GF-D8 (cell line): ENCODE measurements at regions not wholly inside any gene's neighbourhood (a gene's known extent, or its start where the extent isn't known, plus 50 kb on each side); places are given as distances from the start of the nearest gene placed in this dataset.
"Not testable (repeated sequence)": the region's sequence is repeated elsewhere in the genome, so short reads cannot be mapped to it uniquely, and the experiment has no call there.

ENCODE experiments used
- DNase-seq: peaks from one replicate; lab custom pipeline; 2025; lab: John Stamatoyannopoulos, UW

DNA sequence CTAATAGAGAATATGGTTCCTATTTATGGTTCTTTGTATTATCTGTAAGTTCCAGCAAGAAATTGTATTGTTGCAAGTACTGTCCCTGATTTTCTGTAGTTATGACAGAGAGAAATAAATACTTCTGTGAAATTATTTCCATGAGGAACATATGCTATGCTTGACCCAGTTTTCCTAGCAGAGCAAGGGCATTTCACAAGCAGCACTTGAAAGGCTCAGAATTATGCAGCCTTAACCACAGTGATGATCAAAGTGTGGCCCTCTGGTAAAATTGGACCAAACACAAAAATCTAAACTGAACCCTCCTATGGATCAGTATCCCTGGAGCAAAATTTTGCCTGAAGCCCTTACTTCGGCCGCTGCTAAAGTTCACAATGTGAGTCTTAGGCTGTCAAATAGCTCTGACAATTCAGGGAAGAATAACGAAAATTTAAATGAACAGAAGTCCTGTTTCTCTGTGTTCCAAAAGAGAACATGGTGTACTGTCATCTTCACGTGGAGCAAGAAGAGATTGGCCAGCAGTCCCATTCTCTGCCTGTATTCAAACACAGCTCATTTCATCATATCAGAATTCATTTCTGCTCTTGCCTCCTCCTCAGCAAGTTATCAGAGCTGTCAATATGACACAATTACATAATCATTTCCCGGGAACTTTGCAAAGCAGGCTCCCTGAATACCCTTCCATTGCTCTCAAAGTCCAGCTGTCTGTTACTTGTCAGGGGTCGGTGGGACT is 471.9 kb downstream of the RPS29 start:
- DNase-seq = no peak

- DNase-seq = no peak
These were observed 479.2 kb downstream of the RPS29 start for GRCh38 chr14:49106741-49107667.

DNA sequence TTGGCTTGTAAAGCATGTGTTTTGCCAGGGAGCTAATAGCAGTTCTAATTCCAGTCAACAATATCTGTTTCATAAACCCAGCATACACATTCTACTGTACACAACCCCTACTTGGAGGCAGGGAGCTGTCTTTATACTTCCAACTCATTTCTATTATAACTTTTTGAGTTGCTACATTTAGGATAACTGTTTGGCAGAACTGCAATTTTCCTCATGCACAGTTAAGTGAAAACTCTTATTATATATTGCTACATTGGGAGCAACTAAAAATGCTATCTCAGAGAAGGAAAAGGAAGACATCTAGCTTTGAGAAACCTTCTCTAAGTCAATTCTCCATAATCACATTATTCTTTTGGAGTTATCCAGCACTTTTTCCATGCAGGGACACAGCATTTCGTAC is 480.2 kb downstream of the RPS29 start:
- no peak for DNase-seq

DNA sequence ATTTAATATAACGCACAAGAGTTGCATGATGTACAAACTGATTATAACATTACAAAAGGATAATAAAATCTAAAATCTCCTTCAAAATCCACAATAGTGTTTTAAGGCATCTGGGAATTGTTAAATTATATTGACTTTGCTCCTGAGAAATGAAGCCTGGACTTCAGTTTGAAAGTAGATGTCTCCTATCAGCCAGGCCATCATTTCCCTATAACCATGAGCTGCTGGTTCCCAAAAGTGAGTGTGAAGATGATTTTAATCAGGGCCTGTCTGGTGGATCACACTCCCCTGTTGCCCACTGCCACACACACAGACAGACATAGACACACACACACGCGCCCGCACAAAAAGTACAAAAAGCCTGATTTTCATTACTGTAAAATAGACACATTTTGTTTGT is 480.7 kb downstream of the RPS29 start:
- no peak for DNase-seq

DNA sequence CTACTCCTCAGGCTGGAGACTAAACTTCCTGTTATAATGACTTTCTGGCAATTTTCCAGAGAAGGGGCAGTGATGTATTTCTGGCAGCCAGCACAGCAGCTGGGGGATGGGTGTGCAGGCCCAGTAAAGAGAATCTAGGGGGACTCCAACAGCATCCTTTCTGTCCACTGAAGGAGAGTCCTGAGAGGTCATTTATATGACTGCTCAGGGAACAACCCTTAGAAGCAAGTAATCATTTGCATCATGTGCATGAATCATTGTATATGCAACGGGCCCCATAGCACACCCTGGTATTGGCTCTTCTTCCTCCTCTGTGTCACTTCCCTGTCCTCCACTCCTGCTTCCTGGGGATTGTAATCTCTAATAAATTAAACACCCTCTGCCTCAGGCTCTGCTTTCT is 493.8 kb downstream of the RPS29 start:
- no peak for DNase-seq

DNA sequence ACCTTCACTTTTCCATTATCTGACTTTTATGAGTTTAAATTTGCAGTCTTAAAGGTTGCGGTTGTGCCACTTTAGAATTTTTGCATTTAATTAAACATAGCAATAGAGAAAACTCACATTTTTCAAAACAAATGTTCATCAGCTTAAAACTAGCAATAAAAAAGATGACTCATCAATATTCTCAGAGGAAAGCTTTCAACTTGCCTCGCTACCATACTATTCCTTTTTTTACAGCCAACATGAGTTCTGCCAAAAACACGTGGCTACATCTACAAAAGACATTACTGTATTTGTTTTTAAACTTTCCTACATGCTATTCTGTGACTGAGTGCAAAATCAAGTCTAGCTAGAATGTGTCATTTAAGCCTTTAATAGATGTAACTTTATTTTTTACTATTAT is 497.1 kb downstream of the RPS29 start:
- no peak for DNase-seq

DNA sequence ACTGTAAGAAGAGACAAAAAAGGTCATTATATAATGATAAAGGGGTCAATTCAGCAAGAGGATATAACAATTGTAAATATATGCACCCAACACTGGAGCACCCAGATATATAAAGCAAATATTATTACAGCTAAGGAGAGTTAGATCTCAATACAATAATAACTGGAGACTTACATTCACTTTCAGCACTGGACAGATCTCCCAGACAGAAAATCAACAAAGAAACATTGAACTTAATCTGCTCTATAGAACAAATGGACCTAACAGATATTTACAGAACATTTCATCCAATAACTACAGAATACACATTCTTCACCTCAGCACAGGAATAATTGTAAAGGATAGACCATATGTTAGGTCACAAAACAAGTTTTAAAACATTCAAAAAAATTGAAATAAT is 512.9 kb downstream of the RPS29 start:
- DNase-seq = not testable (repeated sequence)

DNA sequence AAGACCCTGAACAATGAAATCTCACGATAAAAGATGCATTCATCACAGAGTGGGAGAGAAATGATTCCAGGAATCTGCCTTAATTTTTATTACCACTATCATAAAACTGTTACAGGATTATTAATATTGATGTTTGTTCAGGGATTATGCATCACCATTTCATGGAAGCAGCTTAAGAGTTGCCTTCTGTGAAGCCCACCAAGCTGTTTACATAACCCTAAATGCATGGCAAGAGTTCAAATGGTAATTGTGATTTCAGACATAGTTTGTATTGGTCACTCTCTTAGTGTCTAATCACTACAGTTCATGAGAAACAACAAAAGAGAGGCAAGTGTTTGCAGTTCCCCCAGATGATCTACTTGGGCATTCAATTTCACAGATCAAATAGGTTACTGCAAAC is 527.7 kb downstream of the RPS29 start:
- DNase-seq = no peak

DNA sequence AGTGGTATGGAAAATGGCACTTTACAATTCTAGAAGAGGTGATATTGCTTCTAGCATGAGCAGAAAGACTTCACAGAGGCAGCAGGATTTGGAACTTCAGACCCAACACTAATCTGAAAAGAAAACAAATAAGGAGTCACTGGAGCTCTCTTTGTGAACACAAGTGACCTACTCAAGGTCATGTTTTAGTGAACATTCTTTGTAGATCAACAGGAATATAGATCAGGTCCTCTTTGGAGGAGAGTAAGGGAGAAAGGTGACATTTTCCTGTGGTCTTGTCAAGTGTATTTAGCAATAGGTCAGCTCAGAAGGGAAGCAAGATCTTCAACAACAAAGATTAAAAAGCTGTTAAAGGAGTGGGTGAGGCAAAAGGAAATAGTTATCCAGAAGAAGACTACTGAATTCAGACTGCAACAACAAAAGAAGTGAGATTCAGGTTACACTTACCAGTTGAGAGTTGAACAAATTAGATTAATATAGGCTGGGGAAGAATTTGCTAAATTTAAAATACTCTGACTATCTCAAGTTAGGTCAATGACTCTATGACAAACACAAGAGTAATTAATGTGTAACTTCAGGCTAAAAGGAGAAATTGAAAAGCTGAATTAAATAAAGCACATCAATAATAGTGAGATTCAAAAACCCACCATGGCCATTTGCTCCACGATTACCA is 528.2 kb downstream of the RPS29 start:
- no peak for DNase-seq

- DNase-seq = no peak
These were observed 530.2 kb downstream of the RPS29 start for GRCh38 chr14:49056021-49056420.

DNA sequence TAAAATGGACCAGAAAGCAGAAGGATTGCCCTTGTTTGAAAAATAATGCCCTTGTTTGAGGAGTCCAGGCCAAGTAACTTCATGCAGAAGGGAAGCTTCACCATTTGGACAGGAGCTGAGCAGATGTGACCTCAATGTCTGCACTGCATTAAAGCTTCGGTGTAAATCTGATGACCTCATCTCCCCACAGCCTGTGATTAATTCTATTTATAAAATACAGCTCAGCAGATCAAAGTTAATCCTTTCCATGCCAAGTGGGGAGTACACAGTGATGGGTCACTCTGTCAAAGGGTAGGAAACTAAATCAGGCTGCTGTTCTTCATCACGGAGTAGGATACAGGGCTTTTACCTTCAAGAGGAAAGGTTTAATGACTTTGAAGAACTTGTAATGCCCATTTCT is 533.7 kb downstream of the RPS29 start:
- DNase-seq = no peak

DNA sequence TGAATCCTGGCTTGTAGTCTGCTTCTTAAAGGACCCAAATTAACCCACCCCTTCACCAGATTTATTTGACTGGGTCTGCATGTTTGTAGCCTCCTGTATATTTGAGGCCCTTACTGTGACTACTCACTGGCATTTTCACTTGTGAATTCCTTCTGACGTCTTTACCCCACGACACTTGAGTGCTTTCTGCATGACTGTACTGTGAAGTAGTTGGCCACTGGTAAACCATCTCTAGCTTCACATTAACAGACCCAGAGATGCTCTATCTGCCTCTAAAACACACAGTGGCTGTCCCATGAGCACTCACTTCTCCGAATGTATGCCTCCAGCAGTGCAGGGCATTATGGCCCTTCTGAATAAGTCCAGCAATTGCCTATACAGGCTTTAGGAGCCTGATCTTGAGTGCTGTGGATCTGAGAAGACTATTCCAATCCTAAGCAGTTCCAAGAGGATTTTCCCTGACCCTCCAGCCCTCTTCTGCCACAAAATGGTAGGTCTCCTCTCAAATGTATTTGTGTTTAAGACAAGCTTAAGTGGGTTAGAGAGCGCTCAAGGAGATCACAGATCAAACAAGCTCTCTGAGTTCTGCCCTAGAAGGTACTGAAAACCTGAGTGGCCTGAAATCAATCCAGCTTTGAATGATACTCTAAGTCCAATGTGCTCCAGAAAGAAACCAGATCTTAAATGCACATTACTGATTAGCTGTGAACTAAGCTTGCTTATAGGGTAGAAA is 534.7 kb downstream of the RPS29 start:
- no peak for DNase-seq

- DNase-seq = no peak
These were observed 535.4 kb downstream of the RPS29 start for GRCh38 chr14:49050822-49051221.

DNA sequence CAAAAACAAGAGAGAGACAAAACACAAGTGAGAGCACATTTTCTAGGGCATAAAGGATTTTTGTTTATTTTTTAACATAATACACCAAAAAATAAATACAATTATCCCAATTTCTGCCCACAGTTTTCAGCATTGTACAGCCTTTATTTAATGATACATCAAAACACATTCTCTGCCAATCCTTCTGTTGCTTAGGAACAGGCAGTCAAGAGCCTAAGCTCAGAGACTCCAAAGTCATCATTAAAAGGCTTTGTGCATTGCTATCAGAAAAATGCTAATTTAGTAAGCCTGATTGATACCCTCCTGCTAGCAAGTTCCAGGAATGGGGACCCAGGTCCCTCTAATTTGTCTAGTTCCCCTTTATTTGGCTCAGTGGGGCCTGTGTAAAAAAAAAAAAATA is 536.5 kb downstream of the RPS29 start:
- DNase-seq = no peak

DNA sequence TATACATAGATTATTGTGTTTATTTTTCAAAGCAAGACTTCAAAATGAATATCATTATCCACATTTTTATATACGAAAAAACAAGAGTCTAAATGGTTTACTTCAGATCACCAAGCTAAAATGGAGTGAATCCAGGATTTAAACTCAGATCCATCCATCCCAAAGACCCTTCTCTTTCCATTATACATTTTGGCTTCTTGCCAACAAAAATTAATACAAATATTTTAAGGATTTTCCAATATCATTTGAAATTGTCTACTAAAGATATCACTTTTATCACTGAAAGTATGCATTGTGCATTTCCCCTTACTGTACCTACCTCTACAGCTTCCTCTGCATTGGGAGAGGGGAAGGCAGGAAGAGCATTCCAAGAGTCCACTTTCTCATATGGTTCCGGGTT is 541.2 kb downstream of the RPS29 start:
- DNase-seq = no peak

DNA sequence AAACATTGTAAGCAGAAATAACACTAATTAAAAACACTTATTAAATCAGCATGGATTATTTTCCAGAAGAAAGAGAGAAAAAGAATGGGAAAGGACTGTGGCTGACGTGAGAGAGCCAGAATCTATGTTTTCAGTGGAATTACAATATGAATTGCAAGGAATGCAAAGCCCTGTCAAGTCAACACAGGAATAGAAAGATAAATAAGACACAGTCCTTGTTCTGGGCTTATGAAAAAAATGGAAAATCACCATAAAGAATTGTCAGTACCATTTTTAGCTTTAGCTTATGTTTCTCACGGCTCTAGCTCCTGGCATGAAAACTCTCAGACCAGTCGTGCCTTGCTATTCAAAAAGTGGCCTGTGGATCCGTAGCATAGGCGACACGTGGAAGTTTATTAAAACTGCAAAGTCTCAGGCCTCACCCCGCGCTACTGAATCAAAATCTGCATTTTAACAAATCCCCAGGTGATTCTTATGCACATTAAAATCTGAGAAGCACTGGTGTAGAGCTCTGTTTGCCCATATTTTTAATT is 549.1 kb downstream of the RPS29 start:
- no peak for DNase-seq

- DNase-seq = no peak
These were observed 549.9 kb downstream of the RPS29 start for GRCh38 chr14:49036266-49036665.

DNA sequence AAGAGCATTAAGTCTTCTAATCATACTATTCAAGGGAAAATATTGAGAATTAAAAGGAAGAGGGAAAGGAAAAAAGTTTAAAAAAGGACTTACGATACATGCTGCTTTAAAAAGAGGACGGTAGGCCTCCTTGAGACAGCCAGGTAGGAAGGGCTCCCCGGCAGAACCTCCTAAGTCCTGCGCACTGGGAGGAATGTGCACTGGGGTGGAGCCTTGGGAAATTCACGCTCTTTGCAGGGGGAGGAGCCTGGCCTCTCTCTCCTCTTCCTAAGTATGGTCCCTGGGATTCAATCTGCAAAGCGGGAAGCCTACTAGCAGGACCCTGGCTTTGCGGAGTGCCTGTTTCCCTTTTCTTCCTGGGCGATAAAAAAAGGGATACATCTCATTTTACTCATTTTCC is 553.0 kb downstream of the RPS29 start:
- no peak for DNase-seq

DNA sequence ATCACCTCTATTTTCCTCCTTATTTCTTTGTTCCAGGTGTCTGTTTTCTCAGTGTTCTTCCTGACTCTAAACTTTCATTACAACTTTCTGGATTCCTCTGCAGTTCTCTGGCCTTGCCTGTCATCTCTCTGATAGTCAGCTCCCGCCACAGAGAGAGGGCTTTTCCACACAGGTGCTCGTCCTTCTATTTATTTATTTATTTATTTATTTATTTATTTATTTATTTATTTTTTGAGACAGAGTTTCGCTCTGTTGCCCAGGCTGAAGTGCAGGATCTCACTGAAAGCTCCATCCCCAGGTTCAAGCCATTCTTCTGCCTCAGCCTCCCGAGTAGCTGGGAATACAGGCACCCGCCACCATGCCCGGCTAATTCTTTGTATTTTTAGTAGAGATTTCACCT is 554.5 kb downstream of the RPS29 start:
- not testable (repeated sequence) for DNase-seq

DNA sequence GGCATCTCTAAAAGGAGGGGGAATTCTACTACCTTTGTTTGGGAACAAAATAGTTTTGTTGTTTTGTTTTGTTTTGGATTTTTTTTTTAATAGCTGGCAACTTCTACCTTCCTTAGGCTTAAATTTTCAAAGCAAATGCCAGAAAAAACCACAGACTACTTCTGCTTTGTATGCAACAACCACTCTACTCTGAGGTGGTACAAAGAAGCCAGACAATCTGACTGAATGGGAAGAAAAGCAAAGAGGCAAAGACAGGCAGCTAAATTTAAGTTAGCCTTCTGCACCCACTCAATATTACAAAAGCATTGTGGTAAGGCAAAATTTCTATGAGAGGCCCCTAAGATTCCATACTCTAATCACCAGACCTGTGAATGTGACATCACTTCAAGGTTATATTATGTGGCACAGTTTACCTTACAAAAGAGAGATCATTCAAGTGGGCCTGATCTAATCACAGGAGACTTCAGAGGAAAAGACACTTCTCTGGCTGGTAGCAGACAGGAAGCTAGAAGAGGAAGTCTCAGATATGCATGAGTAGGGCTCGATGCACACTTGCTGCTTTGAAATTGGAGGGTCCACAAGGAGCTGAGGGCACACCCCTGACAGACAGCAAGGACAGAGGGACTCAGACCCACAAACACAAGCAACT is 566.6 kb downstream of the RPS29 start:
- DNase-seq = no peak

DNA sequence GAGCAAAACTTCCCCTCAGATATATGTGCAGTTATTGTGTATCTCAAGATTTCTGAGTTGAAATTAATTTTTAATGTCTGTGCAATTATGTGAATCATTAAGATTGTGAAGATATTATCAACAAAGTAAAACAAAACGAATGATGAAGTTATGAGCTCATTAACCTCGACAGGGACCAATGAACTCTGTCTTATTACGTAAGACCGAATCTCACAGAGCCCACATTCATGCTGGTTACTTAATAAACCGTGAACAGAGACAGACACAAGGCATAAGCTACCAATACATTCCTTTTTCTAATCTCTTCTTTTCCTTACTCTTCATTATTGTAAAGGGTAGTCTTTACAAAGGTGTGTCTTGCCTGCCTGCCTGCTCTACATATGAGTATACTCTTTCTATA is 568.7 kb downstream of the RPS29 start:
- no peak for DNase-seq
